A549 (cell line): ENCODE measurements at regions not wholly inside any gene's neighbourhood (a gene's known extent, or its start where the extent isn't known, plus 50 kb on each side); places are given as distances from the start of the nearest gene placed in this dataset.

Experiments
- BCL3 ChIP-seq: fragments of >200 bp; sonication (Bioruptor Twin); formaldehyde crosslinking; IDR thresholded peaks from 3 replicates; pipeline ENCODE4 v1.6.1; 2016
- CEBPB ChIP-seq, 2 experiments: fragments of >200 bp in 1 of 2; sonication (Bioruptor Twin) in 1 of 2; formaldehyde crosslinking in 1 of 2; IDR thresholded peaks; 2 replicates each; pipeline ENCODE4 v1.6.1; 2012 to 2016
- CTCF ChIP-seq: fragments of >200 bp; sonication (Bioruptor Twin); formaldehyde crosslinking; IDR thresholded peaks from 3 replicates; pipeline ENCODE4 v1.5.1; 2016
- ELK1 ChIP-seq: fragments of 150-350 bp; IDR thresholded peaks from 2 replicates; pipeline ENCODE4 v1.6.1; 2014; ENCODE audit warnings: low read depth, mild to moderate bottlenecking, low read length
- HOXA7 ChIP-seq: fragments of 250-450 bp; sonication (Bioruptor Pico); IDR thresholded peaks from 2 replicates; pipeline ENCODE4 v1.5.0; 2020; ENCODE audit warnings: mild to moderate bottlenecking, moderate library complexity
- JUN ChIP-seq, 2 experiments: fragments of >200 bp; sonication (Bioruptor Twin); formaldehyde crosslinking; IDR thresholded peaks; 2 replicates in 1 of 2; 3 replicates in 1 of 2; pipeline ENCODE4 v1.6.1; 2016 to 2017
- MAX ChIP-seq: IDR thresholded peaks from 2 replicates; pipeline ENCODE4 v1.6.1; 2012
- POLR2A ChIP-seq: IDR thresholded peaks from 2 replicates; pipeline ENCODE4 v1.6.1; 2012; ENCODE audit warnings: mild to moderate bottlenecking, low read length
- REST ChIP-seq: fragments of 200-600 bp; sonication (generic); IDR thresholded peaks from 2 replicates; pipeline ENCODE4 v1.6.1; 2016; ENCODE audit warnings: antibody characterized with exemption, mild to moderate bottlenecking, moderate library complexity

GRCh38 chr13:64627654-64628053, 2602.5 kb downstream of the PCDH9 start:
- TF ChIP-seq CTCF (no peak), POLR2A (no peak), HOXA7 (CRISPR knock-in tag) (no peak), REST (no peak), CEBPB (IDR thresholded peaks at IDR 0.05) (no peak), MAX (no peak), JUN (IDR thresholded peaks at IDR 0.05) (no peak), BCL3 (no peak), ELK1 (no peak)
